ENCODE measurements at regions not wholly inside any gene's neighbourhood (a gene's known extent, or its start where the extent isn't known, plus 50 kb on each side); places are given as distances from the start of the nearest gene placed in this dataset.

- Histone ChIP-seq H2AFZ (no peak overlapping the region), H3K79me2 (no peaks in the 10 kb centered on the region), H3K9me3 (ENCODE audit: control insufficient read depth, low read length) (no peaks in the 10 kb centered on the region), H3K4me3 (ENCODE audit: low read depth, low read length) (no peak overlapping the region), H3K9ac (no peak overlapping the region), H3K27me3 (ENCODE audit: control insufficient read depth, insufficient read depth, low read length) (no peaks in the 10 kb centered on the region), H3K4me1 (no peaks in the 10 kb centered on the region), H3K36me3 (ENCODE audit: control insufficient read depth, insufficient read depth, low read length) (no peaks in the 10 kb centered on the region), H3K27ac (no peak overlapping the region), H3K4me2 (ENCODE audit: low read length) (no peak overlapping the region)
- TF ChIP-seq CTCF (IDR thresholded peaks at IDR 0.05) = no peak
Measured at GRCh38 chr3:159113221-159113875, 311.5 kb downstream of the MFSD1 start.

GRCh38 chr3:159114582-159114981 lies 312.7 kb downstream of the MFSD1 start:
- no peak for TF ChIP-seq CTCF (IDR thresholded peaks at IDR 0.05)
- Histone ChIP-seq H3K4me1 (no peaks in the 10 kb centered on the region), H3K9ac (no peak overlapping the region), H3K9me3 (ENCODE audit: control insufficient read depth, low read length) (no peaks in the 10 kb centered on the region), H3K4me2 (ENCODE audit: low read length) (no peak overlapping the region), H3K79me2 (no peaks in the 10 kb centered on the region), H2AFZ (no peak overlapping the region), H3K27me3 (ENCODE audit: control insufficient read depth, insufficient read depth, low read length) (no peaks in the 10 kb centered on the region), H3K4me3 (ENCODE audit: low read depth, low read length) (no peak overlapping the region), H3K27ac (no peak overlapping the region), H3K36me3 (ENCODE audit: control insufficient read depth, insufficient read depth, low read length) (no peaks in the 10 kb centered on the region)

- H3K9me3 ChIP-seq (ENCODE audit: control insufficient read depth, low read length) = no peaks in the 10 kb centered on the region
- H3K4me2 ChIP-seq (ENCODE audit: low read length) = no peak overlapping the region
Measured at GRCh38 chr3:159123877-159124276, 322.0 kb downstream of the MFSD1 start.

GRCh38 chr3:159126261-159127020 lies 324.6 kb downstream of the MFSD1 start:
- Histone ChIP-seq H3K27ac (no peak overlapping the region), H3K4me3 (ENCODE audit: low read depth, low read length) (no peak overlapping the region), H3K36me3 (ENCODE audit: control insufficient read depth, insufficient read depth, low read length) (no peaks in the 10 kb centered on the region), H3K9me3 (ENCODE audit: control insufficient read depth, low read length) (no peaks in the 10 kb centered on the region), H3K27me3 (ENCODE audit: control insufficient read depth, insufficient read depth, low read length) (no peaks in the 10 kb centered on the region), H3K9ac (no peak overlapping the region), H3K79me2 (no peaks in the 10 kb centered on the region), H2AFZ (no peak overlapping the region), H3K4me2 (ENCODE audit: low read length) (no peak overlapping the region), H3K4me1 (no peaks in the 10 kb centered on the region)
- no peak for TF ChIP-seq CTCF (IDR thresholded peaks at IDR 0.05)

More at GRCh38 chr3:159123877-159124276, 322.0 kb downstream of the MFSD1 start:
- no peak for TF ChIP-seq CTCF (IDR thresholded peaks at IDR 0.05)
- no peak overlapping the region for H3K4me3 ChIP-seq (ENCODE audit: low read depth, low read length)
- H3K79me2 ChIP-seq = no peaks in the 10 kb centered on the region
- H3K9ac ChIP-seq = no peak overlapping the region
- no peaks in the 10 kb centered on the region for H3K36me3 ChIP-seq (ENCODE audit: control insufficient read depth, insufficient read depth, low read length)
- H3K27ac ChIP-seq = no peak overlapping the region
- H3K27me3 ChIP-seq (ENCODE audit: control insufficient read depth, insufficient read depth, low read length) = no peaks in the 10 kb centered on the region
- H3K4me1 ChIP-seq = no peaks in the 10 kb centered on the region
- H2AFZ ChIP-seq = no peak overlapping the region

Measured in parathyroid adenoma (tissue), 2 donors.